ENCODE measurements at regions not wholly inside any gene's neighbourhood (a gene's known extent, or its start where the extent isn't known, plus 50 kb on each side); places are given as distances from the start of the nearest gene placed in this dataset.

- intact Hi-C loops (cut with micrococcal nuclease; ENCODE audit: unreplicated experiment), result no loop called here
These were observed 96.5 kb downstream of the HTR1B start for GRCh38 chr6:77366798-77367197.

More at GRCh38 chr6:77366798-77367197, 96.5 kb downstream of the HTR1B start:
- H4K20me1 ChIP-seq (ENCODE audit: insufficient read depth, low read length), result no peaks in the 10 kb centered on the region
- H3K36me3 ChIP-seq (replicated peaks in 1 of 2; ENCODE audit: control insufficient read depth in 1 of 2, insufficient read depth in 2 of 2, low read length in 2 of 2), result no peaks in the 10 kb centered on the region
- POLR2A ChIA-PET, result no interaction called here
- H3K27me3 ChIP-seq (ENCODE audit: control insufficient read depth in 1 of 2, insufficient read depth in 2 of 2, low read length in 2 of 2), result no peaks in the 10 kb centered on the region
- 2% methylated on average over 2 of the region's 2 CpGs for WGBS (ENCODE audit: low lambda C conversion rate)
- H3K4me3 ChIP-seq (replicated peaks in 1 of 3; ENCODE audit: insufficient read depth in 1 of 3, low read depth in 2 of 3, low read length in 3 of 3), result no peak overlapping the region
- H3K9ac ChIP-seq (ENCODE audit: insufficient read depth, low read depth, low read length), result no peak overlapping the region
- in situ Hi-C loops (cut with HindIII; ENCODE audit: extremely low pct_ligation_motif_present, low pct_unique_long_range_greater_than_20kb), result no loop called here
- no peak overlapping the region for H3K27ac ChIP-seq (ENCODE audit: extremely low read length, insufficient read depth, low read length)
- DNase-seq (ENCODE audit: low spot score), result no peak
- H3K79me2 ChIP-seq (ENCODE audit: insufficient read depth, low read length), result no peaks in the 10 kb centered on the region
- H3K4me1 ChIP-seq (ENCODE audit: insufficient read depth, low read length), result no peaks in the 10 kb centered on the region
- CTCF ChIA-PET (ENCODE audit: low intra/inter-chr PET ratio, low total read pairs), result no interaction called here
- ATAC-seq, result no peak
- H3K4me2 ChIP-seq (ENCODE audit: low read depth, low read length), result no peak overlapping the region
- peaks cover 8% of the 10 kb centered on the region; the same call in 1 of the 2 replicates for H3K9me3 ChIP-seq (ENCODE audit: low read length)
- TF ChIP-seq ZNF782 (CRISPR knock-in tag; IDR thresholded peaks at IDR 0.05; ENCODE audit: borderline replicate concordance) (no peak), ZMYM2 (CRISPR knock-in tag; IDR thresholded peaks at IDR 0.05) (no peak), CBX1 (IDR thresholded peaks at IDR 0.05; ENCODE audit: low read depth) (no peak), SMAD1 (CRISPR knock-in tag; IDR thresholded peaks at IDR 0.05; ENCODE audit: borderline replicate concordance, low read depth) (no peak), FUBP1 (CRISPR knock-in tag; IDR thresholded peaks at IDR 0.05; ENCODE audit: borderline replicate concordance) (no peak), SOX6 (IDR thresholded peaks at IDR 0.05) (no peak), SOX6 (CRISPR knock-in tag; IDR thresholded peaks at IDR 0.05) (no peak), POLR2AphosphoS5 (IDR thresholded peaks at IDR 0.05; ENCODE audit: low read depth, low read length) (no peak), USF2 (IDR thresholded peaks at IDR 0.05; ENCODE audit: low read depth, low read length) (no peak), USF2 (CRISPR knock-in tag; IDR thresholded peaks at IDR 0.05; ENCODE audit: borderline replicate concordance) (no peak), SPEN (CRISPR knock-in tag; IDR thresholded peaks at IDR 0.05; ENCODE audit: low read depth) (no peak), STAG1 (CRISPR knock-in tag; IDR thresholded peaks at IDR 0.05) (no peak), KLF13 (CRISPR knock-in tag; IDR thresholded peaks at IDR 0.05) (no peak), ZNF234 (CRISPR knock-in tag; conservative IDR thresholded peaks at IDR 0.05) (no peak), ZC3H13 (CRISPR knock-in tag; IDR thresholded peaks at IDR 0.05) (no peak), KDM1A (CRISPR knock-in tag; IDR thresholded peaks at IDR 0.05) (no peak), THYN1 (CRISPR knock-in tag; IDR thresholded peaks at IDR 0.05; ENCODE audit: borderline replicate concordance, low read depth) (no peak), ZNF773 (CRISPR knock-in tag; IDR thresholded peaks at IDR 0.05; ENCODE audit: borderline replicate concordance) (no peak)
- no peak for FAIRE-seq
- no TSS peak for BruUV-seq (replicated peaks)
- H2AFZ ChIP-seq (ENCODE audit: low read length), result no peak overlapping the region

Data from HepG2 (cell line).